HG03095 (cell line): ENCODE measurements at regions not wholly inside any gene's neighbourhood (a gene's known extent, or its start where the extent isn't known, plus 50 kb on each side); places are given as distances from the start of the nearest gene placed in this dataset.

Experiments used
- ATAC-seq: cut with Tn5 transposase; IDR thresholded peaks from one replicate; pipeline ENCODE4 v1.9.1; 2021; ENCODE audit warnings: moderate library complexity; ENCODE audit not compliant: unreplicated experiment

DNA sequence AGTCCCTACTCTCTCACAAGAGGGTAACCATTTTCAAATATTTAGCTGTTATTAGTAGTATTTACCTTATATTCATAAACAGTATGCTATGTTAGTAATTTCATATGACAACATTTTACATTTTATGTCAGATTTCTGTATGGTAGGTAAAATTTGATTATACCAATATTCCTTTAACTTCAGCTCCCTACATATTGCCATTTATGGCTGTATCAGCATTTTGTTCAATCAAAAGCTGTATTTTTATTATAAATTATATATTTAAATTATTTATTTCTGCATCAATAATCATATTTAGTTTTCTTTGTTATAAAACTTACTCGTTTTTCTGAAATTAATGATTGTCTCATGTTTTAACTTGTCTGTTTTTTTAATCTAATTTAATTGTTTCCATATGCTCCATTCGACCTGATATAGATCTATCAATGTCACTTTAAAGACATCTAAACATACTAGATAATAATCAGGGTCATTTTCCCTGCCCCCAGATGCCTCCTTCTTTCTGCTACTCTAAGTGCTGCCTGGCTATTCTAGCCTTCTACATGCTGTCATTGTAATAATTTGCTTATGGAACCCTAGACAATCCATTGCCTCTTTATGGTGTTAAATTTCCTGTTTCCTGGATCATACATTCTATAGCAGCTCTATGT, 1976.7 kb upstream of the ADGRL3 start:
- no peak for ATAC-seq

DNA sequence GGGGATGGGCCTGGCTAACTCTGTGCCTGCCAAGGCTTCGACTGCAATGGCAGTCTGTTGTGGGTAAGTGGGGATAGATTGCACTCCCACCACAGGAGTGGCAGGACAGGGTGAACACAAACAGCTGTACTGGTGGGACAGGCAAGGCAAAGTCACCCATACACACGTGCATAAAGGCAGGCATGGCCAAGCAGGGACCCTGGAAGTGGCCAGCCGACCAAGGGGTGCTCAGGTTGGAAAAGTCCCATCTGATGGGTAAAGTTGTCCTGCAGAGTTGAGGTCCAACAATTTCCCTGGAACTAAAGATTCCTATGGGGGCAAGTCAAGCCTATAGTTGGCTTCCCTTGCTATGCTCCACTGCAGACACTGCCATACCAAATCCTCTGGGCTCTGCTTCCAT, 1961.9 kb upstream of the ADGRL3 start:
- ATAC-seq, result no peak

DNA sequence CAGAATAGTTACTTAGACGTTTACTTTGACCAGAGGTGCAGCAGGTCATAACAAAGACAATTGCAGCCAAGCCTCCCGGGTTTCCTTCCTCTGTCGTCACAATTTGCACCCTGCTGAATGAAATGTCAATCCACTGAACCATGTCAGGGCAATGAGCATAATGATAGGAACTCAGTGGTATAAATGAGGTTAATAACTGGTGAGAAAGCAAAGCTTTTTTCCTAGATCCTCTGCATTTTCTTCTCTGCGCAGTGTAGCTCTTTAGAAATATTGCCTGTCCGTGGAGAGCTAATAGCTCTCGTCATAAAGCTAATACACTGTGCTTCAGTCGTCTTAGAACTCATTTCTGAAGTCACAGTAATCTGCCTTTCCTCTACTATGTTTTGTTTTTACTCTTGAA, 1960.1 kb upstream of the ADGRL3 start:
- no peak for ATAC-seq

DNA sequence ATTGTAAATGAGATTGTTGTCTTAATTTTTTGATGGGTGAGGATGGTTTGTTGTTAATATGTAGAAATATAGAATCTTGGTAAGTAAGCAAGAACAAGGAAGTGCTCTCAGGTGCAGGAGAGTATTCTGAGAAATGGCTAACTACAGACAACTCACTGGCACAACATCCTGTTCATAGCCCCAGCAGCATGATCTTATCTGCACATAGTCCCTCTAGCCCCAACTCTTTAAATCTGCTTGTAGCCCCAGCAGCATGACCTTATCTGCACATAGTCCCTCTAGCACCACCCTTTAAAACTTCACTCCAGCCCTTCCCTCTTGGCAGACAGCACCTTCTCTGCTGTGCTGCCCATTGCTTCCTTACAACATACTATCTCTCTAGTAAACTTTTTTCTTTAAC, 1957.1 kb upstream of the ADGRL3 start:
- no peak for ATAC-seq

DNA sequence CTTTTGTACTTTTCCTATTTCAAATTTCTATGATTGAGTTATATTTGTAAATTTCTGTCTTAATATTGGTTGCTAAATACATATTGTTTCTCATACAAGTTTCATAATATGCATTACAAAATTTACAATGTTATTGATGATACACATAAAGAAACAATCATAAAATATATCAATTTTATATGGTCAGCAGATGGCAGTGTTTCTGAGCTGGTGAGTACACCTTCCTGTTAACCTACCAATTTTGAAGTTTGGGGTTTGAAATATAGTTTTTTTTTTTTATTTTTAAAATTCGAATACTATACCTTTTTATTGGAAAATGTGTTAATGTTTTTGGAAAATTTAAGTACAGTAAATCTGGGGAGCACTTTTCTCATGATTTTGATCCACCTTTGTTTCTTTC, 1953.1 kb upstream of the ADGRL3 start:
- ATAC-seq, result no peak

DNA sequence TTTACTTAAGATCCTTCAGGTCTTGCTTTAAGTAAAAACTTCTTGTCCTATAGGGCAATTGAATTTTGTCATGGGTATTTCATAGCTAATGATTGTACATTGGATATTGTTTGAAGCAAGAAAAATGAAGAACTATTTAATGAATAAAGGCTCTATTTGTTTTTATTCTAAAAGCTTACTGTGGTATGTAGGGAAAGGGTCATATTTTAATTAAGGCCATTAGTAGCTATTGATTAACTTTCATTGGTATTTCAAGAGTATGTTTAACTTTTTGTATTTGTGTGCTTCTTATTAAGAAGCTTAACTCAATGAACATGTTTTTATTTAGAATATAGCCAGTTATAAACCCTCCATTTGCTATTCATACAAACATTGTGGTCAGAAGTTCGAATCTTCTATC, 1951.8 kb upstream of the ADGRL3 start:
- ATAC-seq, result no peak

DNA sequence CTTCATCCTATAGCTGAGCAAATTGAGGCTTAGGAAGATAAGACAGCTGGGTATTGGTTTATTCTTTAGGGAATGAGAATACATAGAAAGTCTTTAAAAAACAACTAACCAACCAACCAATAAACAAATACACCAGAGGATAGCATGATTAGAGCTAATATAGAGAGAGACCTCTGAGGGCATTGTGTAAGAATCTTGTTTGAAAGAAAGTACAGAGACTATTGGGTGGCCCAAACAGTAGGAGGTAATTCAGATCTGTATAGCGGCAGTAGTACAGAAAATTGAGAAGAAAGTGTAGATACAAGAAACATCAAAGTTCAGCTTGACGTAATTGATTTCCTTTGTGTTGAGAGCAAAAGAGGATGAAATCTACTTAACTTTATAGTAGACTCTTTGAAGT, 1951.0 kb upstream of the ADGRL3 start:
- no peak for ATAC-seq

DNA sequence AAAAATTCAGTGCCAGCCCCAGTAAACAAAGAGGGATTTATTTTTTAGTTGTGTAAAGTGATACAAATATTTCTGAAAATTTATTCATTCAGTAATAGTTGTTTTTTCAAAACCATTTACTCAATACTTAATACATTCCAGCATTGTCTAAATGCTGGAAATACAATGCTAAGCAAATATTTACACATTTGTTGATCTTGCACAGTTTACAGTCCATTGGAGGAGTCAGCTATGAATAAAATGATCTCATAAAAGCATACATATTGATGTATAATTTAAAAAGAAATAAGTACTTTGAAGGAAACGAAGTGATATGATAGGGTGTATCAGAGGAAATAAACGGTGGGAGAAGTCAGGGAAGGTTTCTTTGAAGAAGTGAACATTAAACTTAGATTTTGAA, 1942.1 kb upstream of the ADGRL3 start:
- no peak for ATAC-seq

DNA sequence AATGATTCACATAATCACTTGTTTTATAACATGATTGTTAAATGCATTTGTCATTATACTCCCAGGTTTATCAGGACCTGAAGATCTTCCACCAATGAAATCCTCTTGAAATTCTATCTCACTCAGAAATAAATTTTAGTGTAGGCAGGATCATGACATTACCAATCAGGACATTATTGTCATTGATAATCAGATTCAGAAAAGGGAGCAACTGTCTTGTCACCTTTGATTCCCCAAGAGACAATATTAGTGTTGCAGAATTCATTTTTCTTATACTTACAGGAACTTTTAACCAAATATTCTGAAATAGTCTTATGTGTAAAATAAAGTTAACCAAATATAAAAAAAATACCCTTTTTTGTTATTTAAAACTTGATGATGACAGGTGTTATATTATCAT, 1892.5 kb upstream of the ADGRL3 start:
- ATAC-seq, result no peak

DNA sequence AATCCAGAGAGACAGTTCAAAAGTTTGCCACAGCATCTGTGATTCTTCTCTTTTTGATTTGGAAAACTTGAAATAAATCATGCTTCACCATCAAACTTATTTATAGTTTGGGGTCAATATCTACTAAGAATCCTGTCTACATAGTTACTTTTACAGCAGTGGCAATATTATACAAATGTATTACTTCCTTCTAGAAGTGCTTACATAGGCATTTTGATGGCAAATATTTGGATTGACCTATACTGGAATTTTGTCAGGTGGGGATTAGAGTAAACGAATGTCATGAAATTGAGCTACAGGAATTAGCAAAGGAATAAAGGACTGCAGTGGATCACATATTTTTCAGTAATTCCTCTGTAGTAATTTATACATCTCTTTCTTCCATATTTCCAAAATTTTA, 1885.5 kb upstream of the ADGRL3 start:
- ATAC-seq, result no peak

DNA sequence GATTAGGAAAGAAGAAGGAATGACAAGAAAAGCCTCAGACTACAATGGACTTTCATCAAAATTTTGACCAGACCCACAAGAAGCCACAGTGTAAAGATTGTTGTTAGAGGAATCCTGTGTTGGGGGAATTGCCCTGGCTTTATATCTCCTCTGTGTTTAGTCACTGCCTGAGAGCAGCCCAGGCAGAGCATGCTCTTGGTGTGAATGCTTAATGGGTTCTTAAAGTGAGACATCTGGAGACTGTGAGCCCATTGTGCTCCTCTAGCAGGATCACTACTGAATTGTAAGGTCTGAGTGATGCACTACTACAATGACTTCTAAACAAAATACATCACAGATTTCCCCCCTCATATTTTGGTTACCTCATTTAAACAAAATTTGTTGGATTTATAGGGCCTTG, 1860.5 kb upstream of the ADGRL3 start:
- no peak for ATAC-seq

DNA sequence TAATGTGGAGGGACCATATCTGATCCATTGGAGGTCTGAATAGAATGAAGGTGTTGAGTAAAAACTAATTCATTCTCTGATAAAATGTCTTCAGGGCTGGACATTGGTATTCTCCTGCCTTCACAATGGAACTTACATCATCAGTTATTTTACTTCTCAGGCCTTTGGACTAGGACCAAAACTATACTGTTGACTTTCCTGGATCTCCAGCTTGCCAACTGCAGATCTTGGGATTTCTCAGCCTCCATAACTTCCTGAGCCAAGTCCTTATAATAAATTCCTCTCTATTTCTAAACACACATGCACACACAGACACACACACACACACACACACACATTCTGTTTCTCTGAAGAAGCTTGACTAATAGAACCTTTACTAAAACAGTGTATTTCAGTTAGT, 1858.6 kb upstream of the ADGRL3 start:
- ATAC-seq, result no peak

DNA sequence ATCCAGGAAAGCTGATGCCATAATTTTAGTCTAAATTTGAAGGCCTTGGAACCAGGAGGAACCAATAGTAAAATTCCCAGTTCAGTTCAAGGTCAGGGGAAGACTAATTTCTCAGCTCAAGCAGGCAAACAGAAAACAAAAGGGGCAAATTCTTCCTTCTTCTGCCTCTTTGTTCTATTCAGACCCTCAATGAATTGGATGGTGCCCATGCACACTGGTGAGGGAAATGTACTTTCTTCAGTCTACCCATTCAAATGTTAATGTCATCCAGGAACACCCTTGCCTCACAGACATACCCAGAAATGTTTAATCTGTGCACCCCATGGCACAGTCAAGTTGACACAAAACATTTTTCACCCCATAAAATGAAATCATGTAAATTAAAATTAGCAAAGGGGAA, 1851.2 kb upstream of the ADGRL3 start:
- ATAC-seq, result no peak

DNA sequence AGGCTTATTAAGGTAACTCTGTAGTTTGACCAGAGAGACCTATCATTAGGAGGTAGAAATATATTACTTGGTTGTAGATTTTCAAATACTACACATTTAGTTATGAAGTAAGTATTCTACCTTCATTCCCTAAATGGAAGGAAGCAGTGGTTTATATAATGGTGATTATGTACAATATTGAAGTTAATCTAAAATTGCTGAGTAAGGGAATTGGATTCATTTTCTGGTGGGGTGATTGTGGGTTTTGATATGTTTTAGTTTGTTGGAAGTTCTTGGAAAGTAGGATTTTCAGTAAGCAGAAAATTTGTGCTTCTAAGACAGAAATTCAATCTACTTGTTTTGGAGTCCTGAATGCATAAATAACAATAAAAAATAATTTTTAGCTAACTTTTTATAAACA, 1830.9 kb upstream of the ADGRL3 start:
- ATAC-seq, result no peak

DNA sequence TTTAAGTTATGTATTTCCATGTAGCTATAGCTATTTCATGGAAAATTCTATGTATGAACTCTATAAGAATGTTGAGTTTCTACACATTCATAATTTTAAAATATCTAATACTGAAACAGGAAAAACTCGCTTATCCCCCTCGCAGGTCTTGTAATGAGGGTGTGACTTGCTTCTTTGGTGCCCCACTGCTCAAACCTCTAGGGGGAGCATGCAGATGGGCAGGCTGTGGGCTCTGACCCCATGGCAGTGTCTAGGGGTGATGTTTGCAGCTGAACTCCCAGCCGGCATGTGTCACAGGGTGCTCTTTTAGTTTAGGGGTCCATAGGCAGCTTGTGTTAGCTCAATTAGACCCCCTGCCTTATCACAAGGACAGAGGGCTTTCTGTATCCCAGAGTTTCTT, 1825.7 kb upstream of the ADGRL3 start:
- ATAC-seq, result no peak

DNA sequence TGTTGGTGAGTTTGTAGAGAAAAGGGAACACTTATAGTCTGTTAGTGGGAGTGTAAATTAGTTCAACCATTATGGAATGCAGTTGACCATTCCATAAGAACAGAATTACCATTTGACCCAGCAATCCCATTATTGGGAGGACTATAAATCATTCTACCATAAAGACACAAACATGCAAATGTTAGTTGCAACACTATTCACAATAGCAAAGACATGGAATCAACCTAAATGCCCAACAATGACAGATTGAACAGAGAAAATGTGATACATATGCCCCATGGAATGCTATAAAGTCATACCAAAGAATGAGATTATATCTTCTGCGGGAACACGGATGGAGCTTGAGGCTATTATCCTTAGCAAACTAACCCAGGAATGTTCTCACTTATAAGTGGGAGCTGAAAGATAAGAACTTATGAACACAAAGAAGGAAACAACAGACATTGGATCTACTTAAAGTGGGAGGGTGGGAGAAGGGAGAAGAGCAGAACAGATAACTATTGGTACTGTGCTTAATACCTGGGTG, 1819.2 kb upstream of the ADGRL3 start:
- no peak for ATAC-seq

DNA sequence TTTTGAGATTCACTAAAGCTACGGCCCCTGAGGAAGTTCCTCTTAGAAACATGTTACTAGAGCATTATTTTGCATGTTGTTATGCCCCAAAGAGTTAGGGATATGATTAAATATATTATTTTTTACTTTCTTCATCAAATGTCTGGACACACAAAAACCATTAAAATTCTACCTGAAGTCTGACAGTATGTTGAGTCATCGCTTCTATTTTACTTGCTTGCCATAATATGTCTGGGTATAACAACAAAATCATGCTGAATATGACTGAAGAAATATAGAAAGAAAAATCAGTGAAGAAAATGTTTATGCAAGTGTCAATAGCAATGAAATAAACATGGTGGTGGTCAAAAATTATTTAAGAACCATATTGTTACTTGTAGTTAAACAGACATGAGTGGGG, 1818.5 kb upstream of the ADGRL3 start:
- ATAC-seq, result no peak

DNA sequence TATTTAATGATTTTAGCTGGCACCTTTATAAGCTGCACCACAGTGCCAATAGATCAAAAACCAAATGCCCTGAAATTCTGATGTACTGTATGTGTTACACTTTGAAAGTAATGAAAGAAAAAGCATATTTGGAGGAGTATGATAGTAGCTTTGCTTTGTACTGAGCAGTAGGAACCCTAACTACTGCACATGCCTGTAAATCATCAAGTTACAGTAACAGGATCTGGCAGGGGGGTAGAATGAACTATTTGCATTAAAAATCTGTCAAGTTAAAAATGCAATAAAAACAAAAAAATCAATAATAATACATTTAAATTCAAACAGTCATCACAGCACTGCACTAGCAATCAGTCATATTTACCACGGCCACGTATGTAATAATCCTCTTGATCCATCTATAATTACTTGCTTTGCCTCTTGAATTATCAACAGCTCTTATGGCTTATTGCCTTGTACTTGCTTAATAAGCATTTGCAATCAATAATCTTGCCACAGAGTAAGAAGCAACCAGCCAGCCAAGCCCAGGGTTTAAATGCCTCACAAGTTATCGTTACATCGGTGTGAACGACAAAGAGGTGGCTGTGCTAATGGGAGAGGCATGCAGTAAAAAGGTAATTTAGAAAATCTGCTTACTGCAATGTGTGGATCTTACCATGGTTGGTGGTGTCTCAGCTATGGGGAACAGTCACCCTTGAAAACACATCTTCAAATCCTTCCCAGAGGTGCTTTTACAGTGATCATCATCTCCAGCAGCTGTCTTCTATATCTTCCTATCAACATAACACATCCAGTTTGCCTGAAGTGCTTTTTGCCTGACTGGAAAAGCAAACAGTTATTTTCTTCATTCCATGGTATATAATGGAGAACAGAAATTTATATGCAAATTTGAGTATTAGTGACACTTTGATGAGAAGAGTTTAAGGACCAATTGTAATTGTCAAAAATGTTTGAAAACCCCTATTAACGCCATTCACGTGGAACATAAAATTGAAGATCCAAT, 1812.1 kb upstream of the ADGRL3 start:
- no peak for ATAC-seq

DNA sequence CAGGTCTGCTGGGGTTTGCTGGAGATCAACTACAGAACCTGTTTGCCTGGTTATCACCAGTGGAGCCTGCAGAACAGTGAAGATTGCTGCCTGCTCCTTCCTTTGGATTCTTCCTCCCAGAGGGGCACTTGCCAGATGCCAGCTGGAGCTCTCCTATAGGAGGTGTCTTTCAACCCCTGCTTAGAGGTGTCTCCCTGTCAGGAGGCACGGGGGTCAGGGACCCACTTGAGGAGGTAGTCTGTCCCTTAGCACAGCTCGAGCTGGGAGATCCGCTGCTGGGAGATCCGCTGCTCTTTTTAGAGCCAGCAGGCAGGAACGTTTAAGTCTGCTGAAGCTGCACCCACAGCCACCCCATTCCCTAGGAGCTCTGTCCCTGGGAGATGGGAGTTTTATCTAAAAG, 1806.3 kb upstream of the ADGRL3 start:
- ATAC-seq, result no peak

DNA sequence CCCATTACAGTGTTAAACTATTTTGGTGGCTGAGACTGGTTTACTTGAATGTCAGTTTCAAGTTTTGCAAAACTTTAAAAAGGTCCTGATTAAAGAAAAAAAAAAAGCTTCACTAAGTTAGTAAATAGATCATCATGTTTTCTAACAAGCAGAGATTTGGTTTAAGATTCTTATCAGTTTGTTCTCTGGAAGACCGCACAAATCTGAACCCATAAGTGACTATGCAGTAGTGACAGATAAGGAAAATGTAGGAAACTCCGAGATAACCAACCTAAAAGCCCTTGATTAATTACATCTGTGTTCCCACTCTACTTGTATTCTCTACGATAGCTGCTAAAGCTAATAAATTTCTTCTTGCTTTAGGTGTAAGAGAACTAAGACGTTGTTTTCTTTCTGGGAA, 1799.8 kb upstream of the ADGRL3 start:
- no peak for ATAC-seq

DNA sequence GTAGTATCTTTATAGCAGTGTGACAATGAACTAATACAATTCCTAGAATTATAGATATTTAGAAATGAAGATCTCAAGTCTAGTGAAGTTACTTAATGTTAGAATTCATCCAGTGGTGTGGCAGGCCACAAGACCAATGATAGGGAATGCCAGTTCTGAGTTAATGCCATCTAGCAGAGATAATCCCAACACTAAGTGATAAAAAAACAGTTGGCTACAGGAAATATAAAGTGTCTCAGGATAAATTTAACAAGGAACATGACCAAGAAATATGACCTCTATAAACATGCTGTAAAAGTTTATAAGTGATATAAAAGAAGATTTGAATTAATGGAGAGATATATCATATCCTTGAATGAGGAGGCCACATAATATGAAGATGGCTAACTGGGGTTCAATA, 1790.5 kb upstream of the ADGRL3 start:
- no peak for ATAC-seq

DNA sequence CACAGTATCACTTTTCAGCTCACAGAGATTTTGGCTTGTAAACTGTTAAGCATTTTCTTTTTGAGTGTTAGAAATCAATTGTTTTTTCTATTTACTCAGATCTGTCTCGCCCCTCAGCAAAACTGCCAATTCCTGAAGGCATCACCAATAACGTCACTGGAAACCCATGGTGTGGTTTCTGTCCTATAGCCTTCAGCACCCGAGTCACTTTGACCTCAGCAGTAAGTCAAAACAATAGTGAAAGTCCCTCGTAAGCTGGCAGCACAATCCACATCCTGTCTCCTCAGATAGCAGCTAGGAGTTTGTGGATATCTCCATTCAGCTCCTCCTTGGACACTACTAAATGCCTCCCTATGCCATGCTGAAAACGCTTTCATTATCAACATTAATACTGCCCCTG, 1787.4 kb upstream of the ADGRL3 start:
- no peak for ATAC-seq
